Activated CD4-positive, CD25-positive, alpha-beta regulatory T cell treated with anti-CD3 and anti-CD28 coated beads, Interleukin-2, amount 50 U/mL, for 16 hours (primary cell): ENCODE measurements at regions not wholly inside any gene's neighbourhood (a gene's known extent, or its start where the extent isn't known, plus 50 kb on each side); places are given as distances from the start of the nearest gene placed in this dataset.
"Not testable (repeated sequence)": the region's sequence is repeated elsewhere in the genome, so short reads cannot be mapped to it uniquely, and the experiment has no call there.

ENCODE experiments used
- DNase-seq: peaks from one replicate; pipeline ENCODE4 v3.0.0-alpha.2; 2020; ENCODE audit warnings: low read depth, low spot score

- no peak for DNase-seq
Observed at GRCh38 chr11:45000918-45001317, 50.2 kb upstream of the TP53I11 start.

GRCh38 chr11:45001466-45002165, 50.9 kb upstream of the TP53I11 start:
- no peak for DNase-seq

- no peak for DNase-seq
Observed at GRCh38 chr11:45005106-45005505, 54.4 kb upstream of the TP53I11 start.

GRCh38 chr11:45007011-45007410, 56.3 kb upstream of the TP53I11 start:
- no peak for DNase-seq

- not testable (repeated sequence) for DNase-seq
Observed at GRCh38 chr11:45015983-45016382, 65.3 kb upstream of the TP53I11 start.

- DNase-seq, result not testable (repeated sequence)
Observed at GRCh38 chr11:45016446-45016845, 65.8 kb upstream of the TP53I11 start.

GRCh38 chr11:45017329-45017728, 66.6 kb upstream of the TP53I11 start:
- DNase-seq, result no peak

- DNase-seq, result no peak
Observed at GRCh38 chr11:45021001-45021400, 70.3 kb upstream of the TP53I11 start.

GRCh38 chr11:45021692-45022141, 71.0 kb upstream of the TP53I11 start:
- DNase-seq, result no peak

GRCh38 chr11:45022294-45023064, 71.8 kb upstream of the TP53I11 start:
- no peak for DNase-seq

GRCh38 chr11:45023065-45023365, 72.3 kb upstream of the TP53I11 start:
- DNase-seq, result no peak

GRCh38 chr11:45024316-45024715, 73.6 kb upstream of the TP53I11 start:
- no peak for DNase-seq

GRCh38 chr11:45024846-45025588, 74.3 kb upstream of the TP53I11 start:
- no peak for DNase-seq

- DNase-seq, result no peak
Observed at GRCh38 chr11:45025716-45026492, 75.2 kb upstream of the TP53I11 start.

- no peak for DNase-seq
Observed at GRCh38 chr11:45026835-45027234, 76.2 kb upstream of the TP53I11 start.

- DNase-seq, result no peak
Observed at GRCh38 chr11:45027312-45027711, 76.6 kb upstream of the TP53I11 start.

- no peak for DNase-seq
Observed at GRCh38 chr11:45028911-45029682, 78.4 kb upstream of the TP53I11 start.

GRCh38 chr11:45030778-45031177, 80.1 kb upstream of the TP53I11 start:
- DNase-seq, result no peak

GRCh38 chr11:45031912-45032519, 81.3 kb upstream of the TP53I11 start:
- no peak for DNase-seq

GRCh38 chr11:45035413-45035812, 84.7 kb upstream of the TP53I11 start:
- DNase-seq, result no peak

- no peak for DNase-seq
Observed at GRCh38 chr11:45036010-45036409, 85.3 kb upstream of the TP53I11 start.
